Epithelial cell of esophagus (primary cell): ENCODE measurements at regions not wholly inside any gene's neighbourhood (a gene's known extent, or its start where the extent isn't known, plus 50 kb on each side); places are given as distances from the start of the nearest gene placed in this dataset.

Experiments
- DNase-seq: peaks from one replicate; pipeline ENCODE4 v3.0.0; 2010; ENCODE audit warnings: low read depth
- H3K4me3 ChIP-seq: 2 replicates; pipeline ENCODE4 v1.5.1; 2011; ENCODE audit warnings: mild to moderate bottlenecking, low read length, control low read depth
- TF ChIP-seq, protein P1 (sequence below): IDR thresholded peaks from 2 replicates; pipeline ENCODE4 v1.5.1; 2011; ENCODE audit warnings: low read depth, mild to moderate bottlenecking, low read length, control low read depth, inconsistent platforms; ENCODE audit not compliant: insufficient read depth; ENCODE audit errors: missing control alignments

DNA sequence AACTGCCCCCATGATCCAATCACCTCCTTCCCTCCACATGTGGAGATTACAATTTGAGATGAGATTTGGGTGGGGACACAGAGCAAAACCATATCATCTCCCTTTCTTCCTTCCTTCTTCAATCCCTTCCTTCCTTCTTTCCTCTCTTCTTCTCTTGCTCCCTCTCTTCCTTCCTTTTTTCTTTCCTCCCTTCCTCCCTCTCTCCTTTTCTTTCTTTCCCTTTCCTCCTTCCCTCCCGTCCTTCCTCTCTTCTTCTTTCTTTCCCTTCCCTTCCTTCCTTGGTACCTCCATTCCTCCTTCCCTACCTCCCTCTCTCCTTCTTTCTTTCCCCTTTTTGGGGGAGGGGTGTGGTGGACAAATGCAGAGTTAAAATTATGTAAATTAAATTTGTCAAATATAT lies 145.1 kb downstream of the TSHZ3 start:
- TF ChIP-seq, protein P1, sequence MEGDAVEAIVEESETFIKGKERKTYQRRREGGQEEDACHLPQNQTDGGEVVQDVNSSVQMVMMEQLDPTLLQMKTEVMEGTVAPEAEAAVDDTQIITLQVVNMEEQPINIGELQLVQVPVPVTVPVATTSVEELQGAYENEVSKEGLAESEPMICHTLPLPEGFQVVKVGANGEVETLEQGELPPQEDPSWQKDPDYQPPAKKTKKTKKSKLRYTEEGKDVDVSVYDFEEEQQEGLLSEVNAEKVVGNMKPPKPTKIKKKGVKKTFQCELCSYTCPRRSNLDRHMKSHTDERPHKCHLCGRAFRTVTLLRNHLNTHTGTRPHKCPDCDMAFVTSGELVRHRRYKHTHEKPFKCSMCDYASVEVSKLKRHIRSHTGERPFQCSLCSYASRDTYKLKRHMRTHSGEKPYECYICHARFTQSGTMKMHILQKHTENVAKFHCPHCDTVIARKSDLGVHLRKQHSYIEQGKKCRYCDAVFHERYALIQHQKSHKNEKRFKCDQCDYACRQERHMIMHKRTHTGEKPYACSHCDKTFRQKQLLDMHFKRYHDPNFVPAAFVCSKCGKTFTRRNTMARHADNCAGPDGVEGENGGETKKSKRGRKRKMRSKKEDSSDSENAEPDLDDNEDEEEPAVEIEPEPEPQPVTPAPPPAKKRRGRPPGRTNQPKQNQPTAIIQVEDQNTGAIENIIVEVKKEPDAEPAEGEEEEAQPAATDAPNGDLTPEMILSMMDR = no peak
- no peak for DNase-seq
- no peak overlapping the region for H3K4me3 ChIP-seq

DNA sequence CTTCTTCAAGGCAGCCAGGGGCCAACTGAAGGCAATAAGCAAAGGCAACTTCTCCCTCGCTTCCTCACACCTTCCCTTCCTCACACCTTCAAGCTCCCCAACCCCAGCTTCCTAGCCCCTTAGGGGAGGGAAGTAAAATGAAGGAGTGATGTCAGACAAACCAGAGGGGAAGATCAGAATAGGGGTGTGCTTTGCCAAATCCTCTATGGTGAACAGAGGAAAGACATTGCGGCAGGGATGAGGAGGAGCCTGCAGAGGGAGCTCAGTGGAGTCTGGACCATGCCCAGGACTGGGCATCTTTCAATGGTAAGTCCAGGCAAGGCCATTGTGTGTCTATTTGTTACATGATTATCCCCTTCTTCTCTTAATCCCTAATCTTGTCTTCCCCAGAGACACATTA lies 164.0 kb downstream of the TSHZ3 start:
- TF ChIP-seq, protein P1 = no peak
- DNase-seq = no peak
- no peak overlapping the region for H3K4me3 ChIP-seq

DNA sequence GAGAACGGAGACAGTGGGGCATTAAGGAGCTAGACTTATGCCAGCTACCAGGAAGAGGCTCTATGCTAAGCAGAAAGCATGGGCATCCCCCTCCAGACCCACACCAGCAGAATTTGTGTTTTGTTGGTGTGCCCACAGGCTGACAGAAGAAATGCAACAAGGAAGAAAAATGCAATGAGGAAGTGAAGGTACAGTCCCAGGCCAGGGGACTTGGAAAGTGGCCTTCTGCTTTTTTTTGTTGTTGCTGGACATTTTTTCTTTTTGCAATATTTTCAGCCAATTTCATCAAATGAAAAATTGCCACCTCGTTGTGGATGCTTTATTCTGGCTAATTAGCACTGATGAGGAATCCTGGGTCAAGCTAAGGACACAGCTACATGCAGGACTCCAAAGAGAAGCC lies 167.7 kb downstream of the TSHZ3 start:
- TF ChIP-seq, protein P1 = no peak
- DNase-seq = no peak
- H3K4me3 ChIP-seq = no peak overlapping the region

DNA sequence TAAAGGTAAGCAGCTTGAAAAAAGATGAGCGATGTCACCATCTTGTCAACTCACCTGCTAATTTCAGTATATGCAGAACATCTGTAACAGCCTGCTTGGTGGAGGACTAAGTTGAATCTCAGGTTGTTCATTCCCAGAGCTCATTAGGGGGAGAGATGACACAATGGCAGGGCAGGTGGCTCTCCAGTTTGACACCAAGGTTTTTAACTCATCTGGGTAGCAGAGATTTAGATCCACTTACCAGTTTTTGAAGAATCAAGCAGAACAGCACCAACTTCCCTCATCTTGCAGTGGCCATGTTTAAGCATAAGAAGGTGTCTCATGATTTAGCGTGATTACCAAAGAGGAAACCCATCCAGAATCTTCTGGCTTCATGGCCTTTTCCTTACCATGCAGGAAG lies 168.3 kb downstream of the TSHZ3 start:
- no peak for DNase-seq
- H3K4me3 ChIP-seq = no peak overlapping the region
- TF ChIP-seq, protein P1 = no peak

DNA sequence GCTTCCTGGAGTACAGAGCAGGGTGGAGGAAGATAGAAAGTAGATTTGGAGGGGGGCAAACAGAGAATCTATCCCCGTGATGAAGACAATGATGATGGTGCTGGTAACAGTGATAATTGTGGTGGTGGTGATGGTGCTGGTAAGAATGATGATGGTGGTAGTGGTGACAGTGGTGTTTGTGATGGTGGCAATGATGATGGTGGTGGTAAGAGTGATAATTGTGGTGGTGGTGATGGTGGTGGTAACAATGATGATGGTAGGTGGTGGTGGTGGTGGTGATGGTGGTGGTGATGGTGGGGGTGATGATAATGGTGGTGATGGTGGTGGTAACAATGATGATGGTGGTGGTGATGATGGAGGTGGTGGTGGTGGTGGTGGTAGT lies 169.8 kb downstream of the TSHZ3 start:
- no peak overlapping the region for H3K4me3 ChIP-seq
- TF ChIP-seq, protein P1 = no peak
- no peak for DNase-seq

DNA sequence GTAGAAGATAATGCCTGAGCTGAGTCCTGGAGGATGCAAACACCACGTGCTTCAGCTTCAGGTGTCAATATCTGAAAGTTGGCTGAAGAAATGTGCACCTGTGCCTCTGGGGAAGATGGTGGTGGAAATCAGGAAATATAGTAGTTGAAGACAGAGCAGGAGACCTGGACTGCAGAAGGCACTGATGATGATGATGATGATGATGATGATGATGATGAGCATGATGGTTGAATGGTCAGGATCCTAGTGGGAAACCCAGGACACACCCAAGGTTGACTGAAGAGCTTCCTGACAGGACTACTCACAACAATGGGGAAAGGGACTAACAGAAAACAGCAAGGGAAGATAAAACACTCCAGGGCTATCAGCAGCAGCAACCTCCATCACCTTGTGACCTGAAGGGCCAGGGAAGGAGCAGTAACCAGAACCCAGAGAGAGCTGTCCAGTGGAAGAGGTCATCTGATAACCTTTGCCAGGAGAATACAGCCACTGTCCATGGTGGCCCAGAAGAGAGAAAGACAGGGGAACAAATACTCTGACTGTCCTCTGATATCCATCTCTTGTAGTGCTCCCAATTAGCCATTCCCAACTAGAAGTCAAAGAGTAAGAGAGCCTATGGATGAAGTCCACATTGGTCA lies 170.3 kb downstream of the TSHZ3 start:
- no peak overlapping the region for H3K4me3 ChIP-seq
- no peak for DNase-seq
- TF ChIP-seq, protein P1 = no peak

DNA sequence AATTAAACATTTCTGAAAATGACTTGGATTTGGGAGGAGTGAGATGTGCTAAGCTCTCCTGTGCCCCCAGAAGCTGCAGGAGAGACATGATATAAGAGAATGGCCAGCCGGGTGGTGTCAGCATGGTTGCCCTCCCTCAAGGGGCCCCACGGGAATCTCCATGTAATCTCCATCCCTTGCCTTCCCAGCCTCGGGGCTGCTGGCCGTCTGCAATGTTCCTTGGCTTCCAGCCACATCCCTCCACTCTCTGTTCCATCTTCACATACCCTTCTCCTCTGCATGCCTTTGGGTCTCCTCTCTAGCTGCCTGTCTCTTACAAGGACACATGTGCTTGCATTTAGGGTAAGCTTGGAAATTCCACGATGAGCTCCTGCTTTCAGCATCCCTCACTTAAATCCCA lies 172.0 kb downstream of the TSHZ3 start:
- DNase-seq = no peak
- no peak overlapping the region for H3K4me3 ChIP-seq
- TF ChIP-seq, protein P1 = no peak
